HG03354 (cell line): ENCODE measurements at regions not wholly inside any gene's neighbourhood (a gene's known extent, or its start where the extent isn't known, plus 50 kb on each side); places are given as distances from the start of the nearest gene placed in this dataset.

Experiments used
- ATAC-seq: cut with Tn5 transposase; IDR thresholded peaks from one replicate; pipeline ENCODE4 v1.9.1; 2021; ENCODE audit warnings: mild to moderate bottlenecking; ENCODE audit not compliant: unreplicated experiment, poor library complexity, severe bottlenecking

DNA sequence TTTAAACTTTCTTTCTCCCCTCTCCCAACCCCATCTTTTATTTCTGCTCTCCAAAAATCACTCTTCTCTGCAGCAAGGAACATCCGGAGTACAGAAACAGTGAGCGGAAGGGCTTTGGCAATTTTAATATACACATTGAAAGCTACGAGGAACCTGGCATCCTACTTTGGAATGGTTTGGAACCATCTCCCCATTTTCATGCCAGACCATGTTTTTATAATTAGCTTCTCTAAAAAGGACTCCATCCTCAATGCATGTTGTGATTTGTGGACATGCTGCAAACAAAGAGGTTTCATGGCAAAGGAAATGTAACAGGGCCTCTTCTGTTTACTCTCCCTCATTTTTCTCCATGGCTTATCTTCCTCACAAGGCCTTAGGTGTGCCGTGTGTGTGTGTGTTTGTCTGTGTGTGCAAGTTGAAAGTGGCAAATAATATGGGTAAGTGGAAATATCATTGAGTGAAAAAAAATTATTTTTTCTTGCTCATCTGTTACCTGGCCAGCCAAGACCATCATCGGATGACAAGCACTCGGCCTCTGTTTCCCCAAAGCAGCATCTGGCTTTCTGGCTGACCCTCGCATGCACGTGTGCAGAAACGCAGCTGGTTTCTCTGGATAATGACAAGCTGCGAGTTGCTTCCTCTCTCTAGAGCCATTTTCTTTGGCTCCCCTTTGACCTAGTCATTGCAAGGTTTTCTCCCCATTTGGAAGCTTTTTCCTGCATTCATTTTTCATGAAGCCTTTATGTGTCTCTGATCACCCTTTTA is 585.0 kb downstream of the TMEM114 start:
- ATAC-seq, result no peak

DNA sequence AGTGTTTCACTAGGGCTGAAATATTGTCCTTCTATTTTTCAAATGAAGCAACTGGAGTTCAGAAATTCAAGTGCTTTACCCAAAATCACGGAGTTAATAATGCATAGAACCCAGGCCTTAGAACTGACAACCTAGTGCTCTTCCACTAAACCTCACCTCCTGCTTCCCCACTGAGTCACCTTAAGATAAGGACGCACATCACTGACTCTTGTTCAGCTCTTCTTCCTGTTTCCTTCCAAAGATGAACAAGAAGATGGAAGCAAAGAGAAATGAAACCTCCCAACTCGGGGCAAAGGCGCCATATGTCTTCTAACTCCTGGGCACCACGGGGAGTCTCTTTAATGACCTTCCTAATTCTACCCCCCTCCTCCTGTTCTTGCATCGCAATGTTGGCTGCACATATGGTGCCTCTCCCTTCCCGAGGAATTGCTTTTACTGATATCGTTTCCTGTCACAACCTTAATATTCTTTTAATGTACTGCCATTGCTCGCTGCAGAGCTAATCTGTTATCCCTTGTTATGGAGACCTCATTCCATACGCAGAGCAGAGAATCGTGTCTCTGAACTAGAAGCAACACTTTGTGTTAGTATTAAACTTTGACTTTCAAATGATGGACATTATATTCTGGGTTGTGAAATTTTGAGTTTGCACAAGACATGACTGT is 591.4 kb downstream of the TMEM114 start:
- no peak for ATAC-seq

DNA sequence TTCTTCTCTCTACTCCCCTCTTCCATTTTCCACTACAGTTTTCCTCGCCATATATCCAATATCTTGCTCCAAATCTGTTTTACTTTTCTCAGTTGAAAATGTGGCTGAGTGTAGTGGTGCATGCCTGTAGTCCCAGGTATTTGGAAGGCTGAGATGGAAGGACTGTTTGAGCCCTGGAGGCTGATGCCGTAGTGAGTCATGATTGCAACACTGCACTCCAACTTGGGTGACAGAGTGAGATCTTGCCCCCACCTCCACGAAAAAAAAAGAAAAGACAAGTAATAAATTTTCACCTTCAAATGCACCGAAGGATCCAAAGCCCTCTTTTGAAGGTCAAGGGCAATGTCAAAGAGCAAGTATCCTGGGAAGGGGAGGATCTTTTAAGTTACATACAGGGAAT is 592.3 kb downstream of the TMEM114 start:
- ATAC-seq, result no peak

DNA sequence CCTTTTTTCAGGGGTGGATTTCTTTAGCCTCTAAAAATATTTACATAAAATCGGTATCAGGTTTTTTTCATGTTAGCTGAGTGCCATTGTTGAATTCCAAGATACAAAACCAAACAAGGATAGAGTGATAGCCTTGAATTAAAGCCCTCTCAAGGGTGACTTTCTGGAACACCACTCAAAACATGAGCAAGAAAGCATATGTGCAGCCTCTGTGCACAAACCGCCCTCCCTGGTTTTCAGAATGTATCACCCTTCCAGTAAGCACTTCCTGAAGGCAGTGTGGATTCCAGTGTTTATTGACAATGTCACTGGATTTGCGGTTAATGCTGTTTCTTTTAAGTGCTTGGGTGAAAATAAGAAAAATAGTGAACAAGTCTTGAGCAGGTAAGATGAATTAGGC is 597.7 kb downstream of the TMEM114 start:
- ATAC-seq, result no peak

DNA sequence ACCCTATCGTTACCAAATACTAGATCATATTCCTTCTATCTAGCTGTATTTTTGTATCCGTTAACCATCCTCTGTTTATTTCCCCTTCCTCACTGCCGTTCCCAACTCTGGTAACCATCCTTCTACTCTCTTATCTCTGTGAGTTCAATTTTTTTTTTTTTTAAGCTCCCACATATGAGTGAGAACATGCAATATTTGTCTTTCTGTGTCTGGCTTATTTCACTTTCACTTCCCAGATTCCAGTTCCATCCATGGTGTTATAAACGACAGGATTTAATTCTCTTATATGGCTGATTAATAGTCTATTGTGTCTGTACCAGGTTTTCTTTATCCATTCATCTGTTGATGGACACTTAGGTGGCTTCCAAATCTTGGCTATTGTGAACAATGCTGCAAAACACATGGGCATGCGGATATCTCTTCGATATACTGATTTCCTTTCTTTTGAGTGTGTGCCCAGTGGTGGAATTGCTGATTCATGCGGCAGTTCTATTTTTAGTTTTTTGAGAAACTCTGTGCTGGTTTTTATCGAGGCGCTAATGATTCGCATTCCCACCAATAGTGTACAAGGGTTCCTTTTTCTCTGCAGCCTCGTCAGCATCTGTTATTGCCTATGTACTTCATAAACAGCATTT is 599.6 kb downstream of the TMEM114 start:
- ATAC-seq, result no peak

DNA sequence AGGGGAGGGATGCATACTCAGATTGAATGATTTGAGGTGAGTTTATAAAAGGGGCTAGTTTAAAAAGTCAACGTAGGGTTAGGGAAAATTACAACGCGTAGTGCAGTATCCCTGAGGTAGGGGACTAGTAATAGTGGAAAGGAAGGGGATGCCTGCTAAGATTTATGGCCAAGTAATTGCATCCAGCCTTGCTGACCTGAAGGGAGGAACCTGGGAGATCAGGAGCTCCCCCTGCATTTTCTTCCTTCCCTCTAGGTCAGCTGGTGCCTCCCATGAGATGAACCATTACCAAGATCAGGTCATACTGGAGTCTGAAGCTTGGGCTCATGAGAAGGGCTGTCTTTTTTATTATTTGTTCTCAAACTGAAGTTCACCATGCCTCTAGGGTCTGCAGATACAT is 606.6 kb downstream of the TMEM114 start:
- no peak for ATAC-seq

DNA sequence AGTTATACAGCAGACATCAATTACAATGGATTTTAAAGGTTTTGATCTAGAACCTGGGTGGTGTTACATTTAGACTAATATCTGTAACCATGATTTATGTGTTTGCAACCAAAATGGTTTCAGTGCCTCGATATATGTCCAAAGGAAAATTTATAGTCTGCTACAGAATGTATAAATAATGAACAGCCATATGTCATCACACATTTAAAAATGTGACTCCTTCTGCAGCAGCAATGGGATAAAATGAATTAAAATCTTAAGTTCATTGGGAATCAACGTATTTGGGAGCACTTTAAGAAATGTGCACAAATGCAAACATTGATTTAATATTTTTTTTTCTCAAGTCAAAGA is 610.2 kb downstream of the TMEM114 start:
- no peak for ATAC-seq

DNA sequence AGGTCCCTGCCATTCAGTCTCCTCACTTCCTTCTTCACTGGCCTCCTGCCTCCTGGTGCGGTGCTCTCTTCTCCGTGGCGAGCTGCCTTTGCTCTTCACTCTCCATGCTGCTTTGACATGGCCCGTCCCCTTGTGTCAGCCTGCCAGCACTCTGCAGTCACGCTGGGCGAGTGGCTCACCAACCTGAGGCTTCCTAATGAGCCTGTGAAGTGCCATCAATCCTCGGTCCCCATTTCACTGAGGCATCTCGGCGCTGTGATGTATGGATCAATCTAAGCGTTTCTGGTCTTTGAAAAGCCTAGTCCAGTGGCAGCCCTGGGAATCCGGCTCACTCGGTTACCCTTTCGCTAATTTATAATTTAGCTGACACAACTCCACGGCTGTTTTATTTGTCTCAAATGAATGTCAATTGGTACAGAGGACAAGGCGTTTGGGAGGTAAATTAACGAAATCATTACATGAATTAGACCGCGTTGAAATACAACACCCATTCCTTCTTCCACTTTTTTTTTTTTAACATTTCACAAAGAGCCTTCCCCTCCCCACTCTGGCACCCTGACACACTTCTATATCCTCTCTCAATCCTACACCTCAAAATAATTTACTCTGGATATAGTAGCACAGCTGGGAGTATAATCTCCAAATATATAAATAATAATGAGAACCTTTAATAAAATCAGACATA is 610.7 kb downstream of the TMEM114 start:
- no peak for ATAC-seq

DNA sequence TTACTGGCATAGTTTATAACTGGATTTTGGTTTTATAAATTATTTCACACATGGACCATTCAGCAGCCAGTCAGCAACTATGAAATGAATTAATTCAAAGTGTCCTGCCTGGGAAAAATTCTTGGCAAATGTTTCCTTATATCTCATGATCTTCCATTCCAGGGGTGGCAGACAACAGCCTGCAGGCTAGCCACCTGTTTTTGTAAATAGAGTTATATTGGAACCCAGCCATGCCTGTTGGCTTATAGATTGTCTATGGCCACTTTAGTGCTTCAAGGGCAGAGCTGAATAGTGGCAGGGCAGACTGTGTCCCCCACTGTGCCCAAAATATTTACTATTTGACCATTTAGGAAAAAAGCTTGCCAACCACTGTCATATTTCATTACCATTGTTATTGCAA is 613.7 kb downstream of the TMEM114 start:
- no peak for ATAC-seq

DNA sequence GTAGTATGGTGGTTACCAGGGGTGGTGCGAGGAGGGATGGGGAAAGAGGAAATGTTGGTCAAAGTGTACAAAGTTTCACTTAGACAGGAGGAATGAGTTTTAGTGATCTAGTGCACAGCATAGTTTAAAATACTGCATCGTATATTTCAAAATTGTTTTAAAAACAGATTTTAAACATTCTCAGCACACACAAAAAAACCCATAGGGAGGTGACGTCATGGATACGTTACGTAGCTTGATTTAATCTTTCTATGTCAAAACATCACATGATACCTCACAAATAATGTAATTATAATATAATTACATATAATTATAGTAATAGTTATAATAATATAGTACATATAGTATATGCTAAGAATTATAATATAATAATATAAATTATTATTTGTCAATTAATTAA is 614.2 kb downstream of the TMEM114 start:
- no peak for ATAC-seq

DNA sequence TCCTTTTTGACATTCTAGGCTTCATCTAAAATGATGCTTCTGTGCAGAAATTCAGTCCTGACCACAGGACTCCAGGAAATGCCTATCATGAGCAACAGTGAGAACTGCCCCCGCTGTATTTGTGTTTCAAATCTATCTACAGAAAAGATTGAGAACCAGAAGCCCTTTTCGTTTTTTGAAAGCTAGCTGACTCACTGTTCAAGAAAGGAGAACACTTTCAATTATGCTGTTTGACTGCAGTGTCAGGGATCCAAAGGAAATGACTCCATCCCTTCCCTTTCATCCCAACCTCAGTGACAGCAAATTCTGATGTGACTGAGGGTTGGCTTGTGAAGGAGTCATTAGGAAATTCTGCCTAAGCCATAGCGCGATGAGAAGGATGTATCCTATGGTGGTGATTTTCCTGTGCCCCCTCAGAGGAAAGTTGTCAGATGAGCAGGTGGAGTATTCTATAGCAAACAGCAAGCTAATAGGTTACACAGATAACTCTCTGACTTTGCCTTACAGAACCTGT is 622.3 kb downstream of the TMEM114 start:
- ATAC-seq, result no peak

DNA sequence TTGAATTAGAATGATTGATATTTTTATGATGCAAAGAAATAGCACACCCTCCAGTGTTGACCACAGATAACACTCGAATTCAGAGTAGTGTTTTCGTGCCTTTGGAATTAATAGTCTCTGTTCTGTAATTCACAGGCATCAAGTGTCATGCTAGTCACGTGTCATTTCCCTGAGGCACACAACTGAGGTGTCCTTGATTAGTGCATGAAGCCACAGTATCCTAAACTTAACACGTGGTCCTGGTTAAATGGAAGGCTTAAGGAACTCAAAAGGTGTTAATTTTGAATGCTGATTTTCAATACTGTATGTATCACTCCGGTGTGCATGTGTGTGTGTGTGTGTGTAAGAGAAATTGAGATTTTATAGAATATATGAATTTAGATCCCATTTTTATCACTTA is 625.6 kb downstream of the TMEM114 start:
- ATAC-seq, result no peak

DNA sequence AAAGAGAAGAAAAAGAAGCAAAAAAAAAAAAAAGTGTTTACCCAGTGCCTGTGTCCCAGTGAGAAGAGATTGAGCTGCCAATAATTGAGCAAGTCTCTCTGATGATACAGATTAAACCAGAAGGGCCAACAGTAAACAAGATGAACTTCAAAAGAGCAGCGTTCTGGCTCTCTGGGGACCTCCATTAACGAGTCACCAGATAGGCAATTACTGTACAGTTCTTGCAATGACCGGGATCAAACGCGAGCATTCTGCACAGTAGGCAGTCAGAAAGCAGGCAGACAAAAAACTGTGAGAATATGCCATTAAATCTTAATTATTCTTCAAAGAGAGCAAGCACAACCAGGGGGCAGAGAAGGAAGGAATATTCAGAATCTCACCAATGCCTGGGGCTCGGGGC is 626.1 kb downstream of the TMEM114 start:
- no peak for ATAC-seq

DNA sequence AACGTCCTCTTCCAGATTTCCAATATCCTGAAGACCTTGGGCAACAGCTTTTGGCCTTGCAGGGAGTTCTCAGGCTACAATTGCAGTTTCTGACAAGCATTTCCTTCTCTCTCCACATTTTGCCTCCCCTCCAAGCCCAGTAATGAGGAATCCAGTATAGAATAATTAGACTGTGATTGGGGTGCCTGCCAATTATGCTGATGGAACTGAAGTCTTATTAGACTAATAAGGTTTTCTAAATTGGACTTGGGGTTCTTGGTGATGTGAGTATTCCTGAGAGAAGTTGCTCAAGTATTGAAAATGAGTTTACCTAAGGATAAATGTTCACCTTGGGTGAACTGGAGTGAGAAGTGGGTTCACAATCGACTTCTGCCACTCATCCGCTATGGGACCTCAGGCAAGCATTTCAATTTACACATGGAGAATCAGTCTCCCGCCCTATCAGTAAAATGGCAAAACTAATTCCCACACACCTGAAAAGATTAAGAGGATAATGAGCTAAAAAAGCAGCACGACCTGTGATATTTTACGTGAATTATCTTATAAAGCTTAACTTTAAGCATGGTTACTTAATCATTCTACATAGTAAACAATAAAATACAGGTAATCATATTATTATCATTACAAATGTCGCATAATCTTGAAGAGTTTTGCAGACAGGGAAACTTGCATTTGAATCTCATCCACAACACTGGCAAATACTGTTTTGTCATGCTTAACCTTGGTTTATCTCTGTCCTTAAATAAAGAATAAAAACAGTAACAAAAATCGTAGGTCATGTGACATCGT is 628.0 kb downstream of the TMEM114 start:
- ATAC-seq, result no peak

DNA sequence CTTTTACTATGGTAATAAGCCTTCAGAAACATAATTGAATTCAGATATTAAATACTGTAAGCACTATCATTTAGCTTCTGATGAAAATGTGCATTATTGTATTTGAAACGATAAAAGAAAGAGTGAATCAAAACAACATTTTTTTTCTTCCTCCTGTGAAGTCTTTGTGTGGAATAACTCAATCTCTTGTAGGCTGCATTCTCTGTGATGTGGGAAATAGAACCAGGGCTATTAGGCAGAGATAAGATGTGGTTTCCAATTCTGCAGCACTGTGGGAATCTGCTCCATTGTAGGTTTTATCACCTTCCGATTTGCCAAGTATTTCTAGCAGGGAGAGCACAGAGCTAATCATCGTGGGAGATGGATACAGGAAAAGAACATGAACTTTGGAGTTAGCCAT is 624.5 kb downstream of the RBFOX1 start:
- ATAC-seq, result no peak

DNA sequence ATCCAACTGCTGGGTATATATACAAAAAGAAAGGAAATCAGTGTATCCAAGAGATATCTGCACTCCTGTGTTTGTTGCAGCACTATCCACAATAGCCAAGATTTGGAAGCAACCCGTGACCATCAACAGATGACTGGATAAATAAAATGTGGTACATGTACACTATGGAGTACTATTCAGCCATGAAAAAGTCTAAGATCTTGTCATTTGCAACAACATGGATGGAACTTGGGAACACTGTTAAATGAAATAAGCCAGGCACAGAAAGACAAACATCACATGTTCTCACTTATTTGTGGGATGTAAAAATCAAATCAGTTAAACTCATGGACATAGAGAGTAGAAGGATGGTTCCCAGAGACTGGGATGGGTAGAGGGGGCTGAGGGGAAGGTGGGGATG is 620.7 kb downstream of the RBFOX1 start:
- ATAC-seq, result no peak

DNA sequence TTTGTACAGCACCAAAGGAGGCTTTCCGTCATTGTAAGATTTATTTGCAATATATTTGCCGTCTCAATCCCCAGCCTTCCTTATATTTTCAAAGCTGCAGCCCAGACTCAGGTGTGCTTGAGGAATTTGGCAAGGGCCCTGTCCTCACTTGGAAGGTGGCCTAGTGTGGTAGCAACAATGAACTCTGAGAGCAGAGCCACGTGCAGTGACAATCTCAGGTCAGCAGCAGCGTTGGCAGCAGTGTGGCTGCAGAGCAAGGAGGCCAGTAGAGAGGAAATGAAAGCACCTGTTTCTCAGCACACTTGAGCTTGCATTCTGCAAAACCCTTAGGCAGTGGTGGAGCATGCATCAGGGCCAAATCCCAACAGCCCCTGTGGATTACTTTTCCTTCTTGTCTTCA is 613.5 kb downstream of the RBFOX1 start:
- no peak for ATAC-seq

DNA sequence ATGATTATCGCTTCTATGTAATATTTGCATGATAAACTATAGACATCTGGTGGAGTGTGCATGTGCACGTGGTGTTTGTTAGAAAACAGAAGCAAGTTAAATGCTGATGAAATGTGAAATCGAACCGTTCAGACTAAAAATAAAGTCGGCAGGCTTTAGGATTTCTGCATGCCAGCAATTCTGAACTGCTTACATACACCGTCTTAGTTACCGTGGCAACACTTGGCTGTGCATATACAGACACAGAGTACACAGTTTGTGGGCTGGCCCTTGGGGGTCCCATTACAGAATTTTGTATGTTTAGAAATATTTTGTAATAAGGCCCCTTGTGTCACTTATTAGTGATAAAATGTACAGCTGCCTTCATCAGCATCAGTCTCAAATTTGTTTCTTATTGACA is 605.5 kb downstream of the RBFOX1 start:
- ATAC-seq, result no peak

DNA sequence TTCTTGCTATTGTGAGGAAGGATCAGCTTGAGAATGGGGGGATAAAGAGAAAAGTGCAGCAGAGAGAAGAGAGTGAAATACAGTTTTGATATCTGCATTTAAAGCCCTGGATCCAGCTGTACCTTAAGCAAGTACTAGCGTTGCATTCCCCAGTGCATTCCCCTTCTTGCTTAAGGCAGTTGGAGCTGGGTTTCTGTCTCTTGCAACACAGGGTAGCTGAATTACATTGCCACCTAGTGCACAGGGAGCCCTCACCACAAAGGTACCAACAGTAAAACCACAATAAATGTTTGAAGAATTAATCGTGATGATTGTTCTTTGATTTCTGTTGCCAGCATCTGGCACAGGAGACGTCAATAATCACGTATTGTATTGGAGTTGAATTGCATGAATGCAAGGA is 588.7 kb downstream of the RBFOX1 start:
- no peak for ATAC-seq

DNA sequence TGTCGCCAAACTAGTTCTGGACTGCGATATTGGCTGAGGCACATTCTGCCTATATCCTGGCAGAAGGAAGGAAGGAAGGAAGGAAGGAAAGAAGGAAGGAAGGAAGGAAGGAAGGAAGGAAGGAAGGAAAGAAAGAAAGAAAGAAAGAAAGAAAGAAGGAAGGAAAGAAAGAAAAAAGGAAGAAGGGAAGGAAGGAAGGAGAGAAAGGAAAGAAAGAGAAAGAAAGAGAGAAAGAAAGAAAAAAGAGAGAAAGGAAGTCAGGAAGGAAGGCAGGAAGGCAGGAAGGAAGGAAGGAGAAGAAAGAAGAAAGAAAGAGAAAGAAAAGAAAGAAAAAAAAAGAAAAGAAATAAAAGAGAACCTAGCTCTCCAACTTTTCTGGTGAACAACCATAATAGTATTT is 587.1 kb downstream of the RBFOX1 start:
- no peak for ATAC-seq
